Vagina (tissue), 2 donors: ENCODE measurements at regions not wholly inside any gene's neighbourhood (a gene's known extent, or its start where the extent isn't known, plus 50 kb on each side); places are given as distances from the start of the nearest gene placed in this dataset.
A peak's percentile ranks its signal among the peaks of the same experiment; 100 is the strongest.

Experiments
- DNase-seq, 2 donors: peaks; one replicate each; pipeline ENCODE4 v3.0.0-alpha.2; 2017; ENCODE audit errors: extremely low spot score in 2 of 2
- H3K27ac ChIP-seq: fragments of 200-600 bp; sonication (generic); one replicate; pipeline ENCODE4 v1.5.1; 2019
- H3K27me3 ChIP-seq: fragments of 200-600 bp; sonication (generic); one replicate; pipeline ENCODE4 v1.5.1; 2019
- H3K36me3 ChIP-seq, 2 donors: fragments of 200-600 bp; sonication (generic); one replicate each; pipeline ENCODE4 v1.5.1; 2017 to 2019
- H3K4me1 ChIP-seq: fragments of 200-600 bp; sonication (generic); one replicate; pipeline ENCODE4 v1.5.1; 2019
- H3K4me3 ChIP-seq, 2 donors: fragments of 200-600 bp; sonication (generic); 1 replicate in 1 of 2; 2 replicates in 1 of 2; pipeline ENCODE4 v1.5.1; 2016 to 2019
- H3K9me3 ChIP-seq: fragments of 200-600 bp; sonication (generic); one replicate; pipeline ENCODE4 v1.5.1; 2019
- POLR2A ChIP-seq, 2 donors: fragments of 450-650 bp; IDR thresholded peaks; one replicate each; pipeline ENCODE4 v1.6.1; 2017; ENCODE audit warnings: antibody characterized with exemption in 2 of 2, mild to moderate bottlenecking in 2 of 2, moderate library complexity in 2 of 2
- POLR2AphosphoS5 ChIP-seq, 2 donors: sonication (generic); formaldehyde crosslinking; IDR thresholded peaks; one replicate each; pipeline ENCODE4 v1.9.0; 2017; ENCODE audit warnings: antibody characterized with exemption in 2 of 2, mild to moderate bottlenecking in 2 of 2, low read depth in 1 of 2; ENCODE audit not compliant: insufficient read depth in 1 of 2
- intact Hi-C: fragments of 100-400 bp; cut with DNase I; formaldehyde crosslinking; loops from one replicate; pipeline ENCODE4 v1.15.1; 2023
- TF ChIP-seq, protein P1 (sequence below), 3 experiments: fragments of 450-650 bp in 2 of 3; fragments of 200-600 bp in 1 of 3; sonication (generic) in 1 of 3; IDR thresholded peaks; one replicate each; pipeline ENCODE4 v1.5.1; 2017 to 2019; ENCODE audit warnings: antibody characterized with exemption in 3 of 3, mild to moderate bottlenecking in 2 of 3, moderate library complexity in 2 of 3

DNA sequence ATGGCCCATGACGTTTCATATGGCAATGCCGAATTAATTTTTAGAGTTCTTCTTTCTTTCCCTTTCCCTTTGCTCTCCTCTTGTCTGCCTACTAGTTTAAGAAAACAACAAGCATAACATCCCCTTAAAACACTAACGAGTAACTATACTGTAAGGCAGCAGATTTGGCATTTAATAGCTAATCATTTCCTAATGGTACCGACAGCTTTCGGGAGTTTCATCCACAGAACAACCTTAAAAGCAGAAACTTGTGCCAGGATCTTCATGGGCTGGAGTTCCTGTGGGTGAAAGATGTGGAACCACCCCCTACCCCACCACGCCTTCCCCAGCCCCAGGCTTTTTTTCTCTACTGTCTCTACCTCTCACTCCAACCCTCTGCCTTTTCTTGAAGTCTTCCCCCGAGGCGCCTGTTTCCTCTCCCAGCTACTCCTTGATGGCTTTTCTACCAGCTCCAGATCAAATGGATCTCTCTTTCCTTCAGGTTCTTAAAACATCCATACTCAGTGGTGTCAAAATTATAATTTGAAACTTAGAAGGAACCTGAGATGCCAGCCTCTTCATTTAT, 319.5 kb downstream of the PIK3R1 start:
- intact Hi-C loops, result no loop called here
- no peaks in the 10 kb centered on the region for H3K27me3 ChIP-seq
- H3K27ac ChIP-seq, result peak overlapping the region; percentile 65

DNA sequence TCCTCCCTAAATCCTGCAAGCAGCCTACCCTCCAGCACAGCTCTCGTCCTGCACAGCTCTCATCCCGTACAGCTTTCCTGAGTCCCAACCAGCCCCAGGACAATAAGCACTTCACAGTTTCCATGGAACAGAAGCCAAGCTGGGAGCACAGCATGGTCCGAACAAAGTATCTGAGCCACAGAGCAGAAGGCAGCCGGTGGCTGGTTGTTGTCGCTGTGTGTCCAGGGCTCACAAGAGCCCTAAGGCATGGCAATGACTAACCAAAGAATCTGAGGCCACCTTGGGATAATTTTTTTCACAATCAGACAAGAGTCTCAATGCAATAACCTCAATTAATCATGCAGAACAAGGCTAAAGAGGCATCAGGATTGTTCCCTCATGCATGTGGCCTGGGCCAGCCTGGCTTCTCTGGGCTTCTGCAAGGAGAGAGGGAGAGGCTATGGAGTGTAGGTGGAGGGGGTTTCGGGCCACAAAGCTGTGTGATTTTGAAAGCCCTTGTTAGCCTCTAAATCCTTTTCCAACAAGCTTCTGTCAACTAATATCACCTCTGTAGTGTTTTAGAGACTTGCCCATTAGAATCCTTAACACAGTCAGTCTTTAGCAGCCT, 323.4 kb downstream of the PIK3R1 start:
- Histone ChIP-seq H3K4me3 (no peak overlapping the region), H3K27me3 (no peaks in the 10 kb centered on the region), H3K27ac (no peak overlapping the region), H3K4me1 (peaks cover 14% of the 10 kb centered on the region), H3K36me3 (no peaks in the 10 kb centered on the region), H3K9me3 (no peaks in the 10 kb centered on the region)
- DNase-seq, result no peak
- intact Hi-C loops, result no loop called here
- TF ChIP-seq POLR2AphosphoS5 (IDR thresholded peaks at IDR 0.05; ENCODE audit: insufficient read depth in 1 of 2, low read depth in 1 of 2) (no peak), POLR2A (IDR thresholded peaks at IDR 0.05) (no peak)
- TF ChIP-seq, protein P1, sequence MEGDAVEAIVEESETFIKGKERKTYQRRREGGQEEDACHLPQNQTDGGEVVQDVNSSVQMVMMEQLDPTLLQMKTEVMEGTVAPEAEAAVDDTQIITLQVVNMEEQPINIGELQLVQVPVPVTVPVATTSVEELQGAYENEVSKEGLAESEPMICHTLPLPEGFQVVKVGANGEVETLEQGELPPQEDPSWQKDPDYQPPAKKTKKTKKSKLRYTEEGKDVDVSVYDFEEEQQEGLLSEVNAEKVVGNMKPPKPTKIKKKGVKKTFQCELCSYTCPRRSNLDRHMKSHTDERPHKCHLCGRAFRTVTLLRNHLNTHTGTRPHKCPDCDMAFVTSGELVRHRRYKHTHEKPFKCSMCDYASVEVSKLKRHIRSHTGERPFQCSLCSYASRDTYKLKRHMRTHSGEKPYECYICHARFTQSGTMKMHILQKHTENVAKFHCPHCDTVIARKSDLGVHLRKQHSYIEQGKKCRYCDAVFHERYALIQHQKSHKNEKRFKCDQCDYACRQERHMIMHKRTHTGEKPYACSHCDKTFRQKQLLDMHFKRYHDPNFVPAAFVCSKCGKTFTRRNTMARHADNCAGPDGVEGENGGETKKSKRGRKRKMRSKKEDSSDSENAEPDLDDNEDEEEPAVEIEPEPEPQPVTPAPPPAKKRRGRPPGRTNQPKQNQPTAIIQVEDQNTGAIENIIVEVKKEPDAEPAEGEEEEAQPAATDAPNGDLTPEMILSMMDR (IDR thresholded peaks at IDR 0.05), result no peak

More for the DNA sequence above, 319.5 kb downstream of the PIK3R1 start:
- Histone ChIP-seq H3K4me1 (peaks cover 24% of the 10 kb centered on the region), H3K4me3 (no peak overlapping the region), H3K36me3 (no peaks in the 10 kb centered on the region), H3K9me3 (no peaks in the 10 kb centered on the region)
- TF ChIP-seq, protein P1 (IDR thresholded peaks at IDR 0.05), result no peak
- no peak for TF ChIP-seq POLR2A (IDR thresholded peaks at IDR 0.05)
- no peak for TF ChIP-seq POLR2AphosphoS5 (IDR thresholded peaks at IDR 0.05; ENCODE audit: insufficient read depth in 1 of 2, low read depth in 1 of 2)
- no peak for DNase-seq

DNA sequence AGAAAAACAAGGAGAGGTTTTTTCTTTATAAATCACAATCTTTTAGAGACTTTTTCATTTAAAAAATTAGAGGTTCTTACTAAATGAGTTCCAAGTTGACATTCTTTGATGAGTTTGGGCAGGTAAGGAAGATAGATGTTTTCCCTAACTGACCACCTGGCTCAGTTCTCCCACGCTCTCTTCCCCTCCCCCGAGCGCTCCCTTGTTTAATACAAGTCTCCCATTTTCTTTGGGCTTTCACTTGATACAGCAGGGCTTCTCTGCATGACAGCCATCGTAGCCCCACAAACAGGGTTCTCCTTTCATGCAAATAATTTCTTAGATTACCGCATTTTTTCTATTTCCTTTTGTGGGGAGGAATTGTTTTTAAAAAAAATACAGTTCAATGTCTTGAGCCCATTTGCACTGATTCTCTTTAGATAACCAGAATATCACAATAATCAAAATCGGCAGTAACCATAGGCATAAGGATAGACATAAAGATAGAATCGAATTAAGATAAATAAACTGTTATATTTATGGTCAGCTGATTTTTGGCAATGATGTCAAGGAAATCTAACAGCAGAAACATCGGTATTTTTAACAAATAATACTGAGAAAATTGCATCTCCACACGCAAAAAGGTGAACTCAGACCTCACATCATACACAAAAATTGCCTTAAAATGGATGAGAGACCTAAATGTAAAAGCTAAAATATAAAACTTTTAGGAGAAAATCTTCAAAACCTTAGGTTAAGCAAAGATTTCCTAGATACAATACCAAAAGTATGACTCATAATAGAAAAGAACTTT, 325.4 kb downstream of the PIK3R1 start:
- Histone ChIP-seq H3K27me3 (no peaks in the 10 kb centered on the region), H3K4me1 (peaks cover 7% of the 10 kb centered on the region), H3K27ac (no peak overlapping the region), H3K9me3 (no peaks in the 10 kb centered on the region), H3K36me3 (no peaks in the 10 kb centered on the region), H3K4me3 (no peak overlapping the region)
- intact Hi-C loops, result no loop called here
- TF ChIP-seq POLR2A (IDR thresholded peaks at IDR 0.05) (no peak), POLR2AphosphoS5 (IDR thresholded peaks at IDR 0.05; ENCODE audit: insufficient read depth in 1 of 2, low read depth in 1 of 2) (no peak)
- TF ChIP-seq, protein P1 (IDR thresholded peaks at IDR 0.05), result no peak
- DNase-seq, result no peak

DNA sequence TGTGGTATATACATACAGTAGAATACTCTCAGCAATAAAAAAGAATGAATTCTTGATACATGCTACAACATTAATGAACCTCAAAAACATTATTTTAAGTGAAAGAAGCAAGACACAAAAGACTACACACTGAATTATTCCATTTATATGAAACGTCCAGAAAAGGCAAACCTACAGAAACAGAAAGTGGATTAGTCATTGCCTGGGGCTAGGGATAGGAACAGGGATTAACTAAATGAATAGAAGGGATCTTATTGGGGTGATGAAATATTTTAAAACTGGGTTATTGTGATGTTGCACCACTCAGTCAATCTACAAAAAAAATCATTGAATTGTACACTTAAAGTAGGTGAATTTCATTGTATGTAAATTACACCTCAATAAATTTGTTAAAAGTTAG, 326.7 kb downstream of the PIK3R1 start:
- Histone ChIP-seq H3K27me3 (no peaks in the 10 kb centered on the region), H3K9me3 (no peaks in the 10 kb centered on the region), H3K36me3 (no peaks in the 10 kb centered on the region), H3K4me1 (peaks cover 7% of the 10 kb centered on the region), H3K4me3 (no peak overlapping the region), H3K27ac (no peak overlapping the region)
- intact Hi-C loops, result no loop called here
- DNase-seq, result no peak
- TF ChIP-seq, protein P1 (IDR thresholded peaks at IDR 0.05), result no peak
- TF ChIP-seq POLR2AphosphoS5 (IDR thresholded peaks at IDR 0.05; ENCODE audit: insufficient read depth in 1 of 2, low read depth in 1 of 2), result no peak
- TF ChIP-seq POLR2A (IDR thresholded peaks at IDR 0.05), result no peak

DNA sequence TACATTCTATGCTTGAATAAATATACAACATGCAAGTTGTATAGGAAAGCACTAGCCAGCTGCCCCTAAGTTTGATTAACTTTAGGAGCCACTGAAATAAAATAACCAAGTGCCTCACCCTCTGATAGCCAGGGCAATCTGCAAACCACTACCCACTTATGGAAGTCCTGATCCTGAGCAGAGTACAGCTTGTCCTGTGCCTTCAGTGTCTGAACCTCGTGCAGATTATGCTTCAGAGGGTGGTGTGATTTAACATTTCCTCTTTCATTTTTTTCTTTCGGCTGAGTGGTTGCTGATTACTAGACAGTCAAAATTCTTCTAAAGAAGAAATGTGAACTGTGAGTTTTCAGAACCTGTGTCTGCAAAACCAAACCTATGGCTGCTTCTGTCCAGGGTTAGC, 327.7 kb downstream of the PIK3R1 start:
- Histone ChIP-seq H3K27me3 (no peaks in the 10 kb centered on the region), H3K4me1 (peaks cover 7% of the 10 kb centered on the region), H3K27ac (no peak overlapping the region), H3K9me3 (no peaks in the 10 kb centered on the region), H3K4me3 (no peak overlapping the region), H3K36me3 (no peaks in the 10 kb centered on the region)
- no peak for TF ChIP-seq POLR2A (IDR thresholded peaks at IDR 0.05)
- no peak for TF ChIP-seq POLR2AphosphoS5 (IDR thresholded peaks at IDR 0.05; ENCODE audit: insufficient read depth in 1 of 2, low read depth in 1 of 2)
- TF ChIP-seq, protein P1 (IDR thresholded peaks at IDR 0.05), result no peak
- DNase-seq, result no peak
- intact Hi-C loops, result no loop called here
